IMR-90 (cell line): ENCODE measurements at regions not wholly inside any gene's neighbourhood (a gene's known extent, or its start where the extent isn't known, plus 50 kb on each side); places are given as distances from the start of the nearest gene placed in this dataset.

Source experiments
- ATAC-seq: fragments of 200-7000 bp; cut with Tn5 transposase; 2 replicates; pipeline ENCODE4 v1.9.1; 2020; ENCODE audit warnings: low read depth, mild to moderate bottlenecking, moderate library complexity
- BruUV-seq: library from RNA; stranded (reverse); fragments of 400-500 nt; replicated peaks from 2 replicates; lab custom pipeline; 2021; lab: Mats Ljungman, UMichigan
- CTCF ChIA-PET: fragments of 300-600 bp; formaldehyde crosslinking; extraction: SDS; loops from one replicate; lab custom pipeline; 2021; ENCODE audit warnings: antibody characterized with exemption; lab: Yijun Ruan, JAX
- POLR2A ChIA-PET: fragments of 300-600 bp; sonication (Branson Sonifier 250); formaldehyde crosslinking; loops from one replicate; lab custom pipeline; 2022; ENCODE audit warnings: antibody characterized with exemption; ENCODE audit not compliant: unreplicated experiment; lab: Charles Lee
- DNase-seq: peaks from one replicate; pipeline ENCODE4 v3.0.0; 2013
- H2AFZ ChIP-seq: replicated peaks from 2 replicates; pipeline ENCODE3; 2013; ENCODE audit warnings: low read length, mild to moderate bottlenecking; ENCODE audit not compliant: poor library complexity
- H2AK5ac ChIP-seq: 2 replicates; pipeline ENCODE4 v1.6.1; 2013; ENCODE audit warnings: low read depth, low read length, inconsistent platforms
- H2AK9ac ChIP-seq: replicated peaks from 2 replicates; pipeline ENCODE3; 2013; ENCODE audit warnings: mild to moderate bottlenecking, low read depth, low read length, moderate library complexity; ENCODE audit not compliant: poor library complexity
- H2BK120ac ChIP-seq: 2 replicates; pipeline ENCODE4 v1.6.1; 2013; ENCODE audit warnings: low read depth, low read length, inconsistent platforms
- H2BK15ac ChIP-seq: 3 replicates; pipeline ENCODE4 v1.6.1; 2013; ENCODE audit warnings: low read depth, low read length, inconsistent platforms
- H2BK20ac ChIP-seq: 2 replicates; pipeline ENCODE4 v1.6.1; 2013; ENCODE audit warnings: low read depth, mild to moderate bottlenecking, inconsistent platforms, low read length, moderate library complexity
- H2BK5ac ChIP-seq: 2 replicates; pipeline ENCODE4 v1.6.1; 2013; ENCODE audit warnings: mild to moderate bottlenecking, low read depth, low read length, inconsistent platforms; ENCODE audit not compliant: poor library complexity, severe bottlenecking
- H3K14ac ChIP-seq: replicated peaks from 2 replicates; pipeline ENCODE4 v1.6.1; 2013; ENCODE audit warnings: low read depth, low read length, inconsistent platforms
- H3K18ac ChIP-seq: 2 replicates; pipeline ENCODE4 v1.6.1; 2013; ENCODE audit warnings: low read depth, low read length, control low read depth
- H3K23ac ChIP-seq: 2 replicates; pipeline ENCODE4 v1.6.1; 2013; ENCODE audit warnings: low read depth, low read length, inconsistent platforms
- H3K27ac ChIP-seq: 2 replicates; pipeline ENCODE4 v1.5.1; 2013; ENCODE audit warnings: mild to moderate bottlenecking, control low read depth, low read length; ENCODE audit not compliant: insufficient read depth
- H3K27me3 ChIP-seq: 2 replicates; pipeline ENCODE4 v1.6.1; 2013; ENCODE audit warnings: low read length; ENCODE audit not compliant: control insufficient read depth, insufficient read depth
- H3K36me3 ChIP-seq: 2 replicates; pipeline ENCODE4 v1.6.1; 2013; ENCODE audit warnings: low read length, mixed read lengths; ENCODE audit not compliant: control insufficient read depth, insufficient read depth
- H3K4ac ChIP-seq: 2 replicates; pipeline ENCODE4 v1.6.1; 2013; ENCODE audit warnings: low read depth, low read length, inconsistent platforms
- H3K4me1 ChIP-seq: 2 replicates; pipeline ENCODE4 v1.6.1; 2013; ENCODE audit warnings: low read length, mixed read lengths; ENCODE audit not compliant: control insufficient read depth, insufficient read depth
- H3K4me2 ChIP-seq: 2 replicates; pipeline ENCODE4 v1.6.1; 2013; ENCODE audit warnings: low read depth, mild to moderate bottlenecking, control low read depth, low read length, moderate library complexity
- H3K4me3 ChIP-seq: 2 replicates; pipeline ENCODE4 v1.5.1; 2013; ENCODE audit warnings: low read depth, mild to moderate bottlenecking, control low read depth, low read length, moderate library complexity; ENCODE audit not compliant: insufficient read depth
- H3K56ac ChIP-seq: 2 replicates; pipeline ENCODE4 v1.6.1; 2013; ENCODE audit warnings: low read length, inconsistent platforms; ENCODE audit not compliant: insufficient read depth; ENCODE audit errors: extremely low read depth
- H3K79me1 ChIP-seq, 2 experiments: 2 replicates each; pipeline ENCODE4 v1.6.1; 2013; ENCODE audit warnings: low read length in 2 of 2, inconsistent platforms in 1 of 2, low read depth in 1 of 2
- H3K9ac ChIP-seq: 2 replicates; pipeline ENCODE4 v1.6.1; 2013; ENCODE audit warnings: low read depth, low read length, control low read depth
- H3K9me1 ChIP-seq: 2 replicates; pipeline ENCODE4 v1.6.1; 2013; ENCODE audit warnings: low read length, inconsistent platforms; ENCODE audit not compliant: insufficient read depth
- H3K9me3 ChIP-seq: 2 replicates; pipeline ENCODE4 v1.6.1; 2013; ENCODE audit warnings: low read length; ENCODE audit not compliant: control insufficient read depth, insufficient read depth
- H4K20me1 ChIP-seq: 2 replicates; pipeline ENCODE4 v1.6.1; 2013; ENCODE audit warnings: low read length, inconsistent platforms; ENCODE audit not compliant: insufficient read depth
- H4K5ac ChIP-seq: 2 replicates; pipeline ENCODE4 v1.6.1; 2013; ENCODE audit warnings: mild to moderate bottlenecking, low read depth, low read length, control low read depth
- H4K8ac ChIP-seq, 2 experiments: 2 replicates each; pipeline ENCODE4 v1.6.1; 2013; ENCODE audit warnings: low read depth in 2 of 2, low read length in 2 of 2, control low read depth in 1 of 2, inconsistent platforms in 1 of 2
- H4K91ac ChIP-seq: 2 replicates; pipeline ENCODE4 v1.6.1; 2013; ENCODE audit warnings: low read depth, low read length, inconsistent platforms; ENCODE audit not compliant: insufficient read depth
- CEBPB ChIP-seq: IDR thresholded peaks from 2 replicates; pipeline ENCODE4 v1.6.1; 2012; ENCODE audit warnings: low read depth, low read length, improper control_type of control experiment
- CHD1 ChIP-seq: IDR thresholded peaks from 2 replicates; pipeline ENCODE4 v1.6.1; 2012; ENCODE audit warnings: low read depth, low read length, improper control_type of control experiment
- FOS ChIP-seq: fragments of 150-350 bp; IDR thresholded peaks from 2 replicates; pipeline ENCODE4 v1.6.1; 2016; ENCODE audit warnings: low read depth, low read length
- MXI1 ChIP-seq: IDR thresholded peaks from 2 replicates; pipeline ENCODE4 v1.6.1; 2012; ENCODE audit warnings: low read depth, mild to moderate bottlenecking, low read length, moderate library complexity, borderline replicate concordance
- NFE2L2 ChIP-seq: fragments of 150-350 bp; IDR thresholded peaks from 2 replicates; pipeline ENCODE4 v1.6.1; 2016; ENCODE audit warnings: low read depth, mild to moderate bottlenecking, low read length
- POLR2A ChIP-seq: IDR thresholded peaks from 2 replicates; pipeline ENCODE4 v1.6.1; 2012; ENCODE audit warnings: mild to moderate bottlenecking, low read depth, low read length
- RCOR1 ChIP-seq: IDR thresholded peaks from 2 replicates; pipeline ENCODE4 v1.6.1; 2012; ENCODE audit warnings: mild to moderate bottlenecking, low read length, improper control_type of control experiment; ENCODE audit not compliant: insufficient replicate concordance
- SMC3 ChIP-seq: fragments of 150-350 bp; IDR thresholded peaks from 2 replicates; pipeline ENCODE4 v1.6.1; 2016; ENCODE audit warnings: low read depth, mild to moderate bottlenecking, antibody characterized with exemption, low read length, moderate library complexity
- WGBS, 2 experiments: methylation state at CpG; one replicate each; pipeline versions ENCODE4 v1.1.5 to v1.1.7; 2013; ENCODE audit warnings: missing lambda C conversion rate in 2 of 2; ENCODE audit not compliant: insufficient read length in 1 of 2; ENCODE audit errors: extremely low coverage in 2 of 2; 5-methylcytosine and 5-hydroxymethylcytosine counted together
- dilution Hi-C: fragments of 300-500 bp; cut with HindIII; formaldehyde crosslinking; loops from one replicate; pipeline ENCODE4 v1.14.3; 2018; ENCODE audit warnings: low sequenced_read_pairs; ENCODE audit not compliant: unreplicated experiment
- in situ Hi-C: fragments of 300-500 bp; cut with MboI; formaldehyde crosslinking; loops from 3 replicates; pipeline ENCODE4 v1.14.3; 2019; ENCODE audit warnings: low sequenced_read_pairs, inconsistent platforms, mixed read lengths
- intact Hi-C: fragments of 100-400 bp; cut with micrococcal nuclease; formaldehyde crosslinking; loops from 2 replicates; pipeline ENCODE4 v1.10.0; 2022
- TF ChIP-seq, protein P1 (sequence below): conservative IDR thresholded peaks from 2 replicates; pipeline ENCODE4 v1.5.1; 2012; ENCODE audit warnings: mild to moderate bottlenecking, low read depth, low read length, improper control_type of control experiment
- TF ChIP-seq, protein P2 (sequence below): fragments of 150-350 bp; IDR thresholded peaks from 2 replicates; pipeline ENCODE4 v1.6.1; 2016; ENCODE audit warnings: low read depth, mild to moderate bottlenecking, low read length, moderate library complexity, borderline replicate concordance

DNA sequence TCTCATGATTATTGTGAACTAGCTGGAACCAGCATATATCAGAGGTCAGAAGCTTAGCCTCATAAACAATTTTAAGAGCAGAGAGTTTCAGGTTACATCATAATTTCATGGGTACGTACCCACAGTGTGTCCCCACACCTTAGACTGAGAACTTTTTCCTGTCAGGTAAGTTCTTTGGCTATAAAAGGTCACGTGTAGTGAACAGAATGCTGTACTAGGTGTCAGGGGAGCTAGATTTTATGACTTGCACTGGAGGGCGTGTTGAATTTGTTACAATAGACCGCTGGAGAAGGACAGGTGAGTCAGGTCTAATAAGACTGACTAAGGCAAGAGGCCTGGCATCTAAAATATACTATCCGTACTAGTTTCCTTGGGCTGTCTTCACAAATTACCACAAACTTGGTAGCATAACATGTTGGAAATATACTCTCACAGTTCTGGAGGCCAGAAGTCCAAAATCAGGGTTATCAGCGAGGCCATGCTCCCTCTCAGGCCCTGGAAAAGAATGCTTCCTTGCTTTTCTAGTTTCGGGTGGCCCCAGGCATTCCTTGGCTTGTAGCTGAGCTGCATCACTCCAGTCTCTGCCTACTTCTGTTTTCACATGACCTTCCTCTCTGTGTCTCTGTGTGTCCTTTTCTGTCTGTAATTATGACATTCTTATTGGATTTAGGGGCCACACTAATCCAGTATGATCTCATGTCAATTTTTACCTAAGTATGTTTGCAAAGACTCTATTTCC, 512.0 kb upstream of the NR3C2 start:
- no peak overlapping the region for H2AFZ ChIP-seq
- H2BK5ac ChIP-seq = no peak overlapping the region
- POLR2A ChIA-PET = no interaction called here
- no peak overlapping the region for H2AK9ac ChIP-seq
- H2BK20ac ChIP-seq = no peak overlapping the region
- H4K8ac ChIP-seq = no peak overlapping the region
- H3K36me3 ChIP-seq = no peaks in the 10 kb centered on the region
- H3K79me1 ChIP-seq = no peaks in the 10 kb centered on the region
- no peaks in the 10 kb centered on the region for H4K20me1 ChIP-seq
- WGBS, 2 experiments = no CpG with 5 or more reads among the region's 7 CpGs
- DNase-seq = no peak
- H3K9me1 ChIP-seq = no peaks in the 10 kb centered on the region
- TF ChIP-seq NFE2L2 (no peak), FOS (no peak), POLR2A (no peak), CHD1 (no peak), RCOR1 (no peak), CEBPB (no peak), SMC3 (no peak), MXI1 (no peak)
- TF ChIP-seq, protein P1, sequence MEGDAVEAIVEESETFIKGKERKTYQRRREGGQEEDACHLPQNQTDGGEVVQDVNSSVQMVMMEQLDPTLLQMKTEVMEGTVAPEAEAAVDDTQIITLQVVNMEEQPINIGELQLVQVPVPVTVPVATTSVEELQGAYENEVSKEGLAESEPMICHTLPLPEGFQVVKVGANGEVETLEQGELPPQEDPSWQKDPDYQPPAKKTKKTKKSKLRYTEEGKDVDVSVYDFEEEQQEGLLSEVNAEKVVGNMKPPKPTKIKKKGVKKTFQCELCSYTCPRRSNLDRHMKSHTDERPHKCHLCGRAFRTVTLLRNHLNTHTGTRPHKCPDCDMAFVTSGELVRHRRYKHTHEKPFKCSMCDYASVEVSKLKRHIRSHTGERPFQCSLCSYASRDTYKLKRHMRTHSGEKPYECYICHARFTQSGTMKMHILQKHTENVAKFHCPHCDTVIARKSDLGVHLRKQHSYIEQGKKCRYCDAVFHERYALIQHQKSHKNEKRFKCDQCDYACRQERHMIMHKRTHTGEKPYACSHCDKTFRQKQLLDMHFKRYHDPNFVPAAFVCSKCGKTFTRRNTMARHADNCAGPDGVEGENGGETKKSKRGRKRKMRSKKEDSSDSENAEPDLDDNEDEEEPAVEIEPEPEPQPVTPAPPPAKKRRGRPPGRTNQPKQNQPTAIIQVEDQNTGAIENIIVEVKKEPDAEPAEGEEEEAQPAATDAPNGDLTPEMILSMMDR = no peak
- TF ChIP-seq, protein P2, sequence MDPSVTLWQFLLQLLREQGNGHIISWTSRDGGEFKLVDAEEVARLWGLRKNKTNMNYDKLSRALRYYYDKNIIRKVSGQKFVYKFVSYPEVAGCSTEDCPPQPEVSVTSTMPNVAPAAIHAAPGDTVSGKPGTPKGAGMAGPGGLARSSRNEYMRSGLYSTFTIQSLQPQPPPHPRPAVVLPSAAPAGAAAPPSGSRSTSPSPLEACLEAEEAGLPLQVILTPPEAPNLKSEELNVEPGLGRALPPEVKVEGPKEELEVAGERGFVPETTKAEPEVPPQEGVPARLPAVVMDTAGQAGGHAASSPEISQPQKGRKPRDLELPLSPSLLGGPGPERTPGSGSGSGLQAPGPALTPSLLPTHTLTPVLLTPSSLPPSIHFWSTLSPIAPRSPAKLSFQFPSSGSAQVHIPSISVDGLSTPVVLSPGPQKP = no peak
- CTCF ChIA-PET = no interaction called here
- H4K5ac ChIP-seq = no peak overlapping the region
- H3K27me3 ChIP-seq = no peaks in the 10 kb centered on the region
- no peak overlapping the region for H3K4me3 ChIP-seq
- dilution Hi-C loops = no loop called here
- no peak overlapping the region for H3K9ac ChIP-seq
- no peak overlapping the region for H2BK15ac ChIP-seq
- no peak overlapping the region for H3K4me2 ChIP-seq
- in situ Hi-C loops = loop anchor here (25.0 kb wide), 1 partner anchor 933 kb away; no protein-coding TSS in a partner anchor
- no peaks in the 10 kb centered on the region for H3K9me3 ChIP-seq
- H4K91ac ChIP-seq = no peak overlapping the region
- peak overlapping the region; percentile 2; the same call in 1 of the 2 replicates for H2AK5ac ChIP-seq
- ATAC-seq = no peak
- no TSS peak for BruUV-seq
- H3K14ac ChIP-seq = no peak overlapping the region
- H3K23ac ChIP-seq = no peak overlapping the region
- no peak overlapping the region for H2BK120ac ChIP-seq
- peaks cover 4% of the 10 kb centered on the region; the same call in 1 of the 2 replicates for H3K4me1 ChIP-seq
- intact Hi-C loops = no loop called here
- no peak overlapping the region for H3K56ac ChIP-seq
- H3K4ac ChIP-seq = no peak overlapping the region
- no peak overlapping the region for H3K18ac ChIP-seq
- H3K27ac ChIP-seq = no peak overlapping the region
